SU-DHL-6 (cell line): ENCODE measurements at regions not wholly inside any gene's neighbourhood (a gene's known extent, or its start where the extent isn't known, plus 50 kb on each side); places are given as distances from the start of the nearest gene placed in this dataset.

Source experiments
- CTCF ChIP-seq: fragments of 200-600 bp; sonication (generic); IDR thresholded peaks from one replicate; pipeline ENCODE4 v1.5.1; 2017; ENCODE audit warnings: antibody characterized with exemption, mild to moderate bottlenecking, low read length, moderate library complexity; ENCODE audit not compliant: insufficient read depth, poor library complexity, severe bottlenecking
- EZH2phosphoT487 ChIP-seq: fragments of 200-600 bp; sonication (generic), shearing (Covaris generic); conservative IDR thresholded peaks from 2 replicates; pipeline ENCODE4 v1.6.1; 2018; ENCODE audit warnings: mild to moderate bottlenecking, antibody characterized with exemption, low read length, moderate library complexity, mixed read lengths

DNA sequence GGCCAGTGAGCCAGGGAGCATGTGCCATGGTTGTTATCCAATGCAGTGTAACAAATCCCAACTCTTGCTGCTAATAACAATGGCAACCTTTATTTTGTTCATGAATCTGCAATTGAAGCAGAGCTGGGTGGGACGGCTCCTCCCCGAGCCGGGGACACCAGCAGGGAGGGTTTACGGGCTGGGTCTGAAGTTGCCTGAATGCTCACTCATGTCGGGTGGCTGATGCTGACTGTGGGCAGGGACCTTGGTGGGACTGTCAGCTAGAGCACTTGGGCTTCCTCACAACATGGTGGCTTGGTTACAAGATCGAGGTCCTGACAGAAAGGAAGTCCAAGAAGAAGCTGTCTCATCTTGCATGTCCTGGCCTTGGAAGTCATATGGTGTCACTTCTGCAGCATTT, 264.5 kb downstream of the NDUFA10 start:
- TF ChIP-seq CTCF (no peak), EZH2phosphoT487 (no peak)
